RPMI8226 (cell line): ENCODE measurements at regions not wholly inside any gene's neighbourhood (a gene's known extent, or its start where the extent isn't known, plus 50 kb on each side); places are given as distances from the start of the nearest gene placed in this dataset.
"Not testable (repeated sequence)": the region's sequence is repeated elsewhere in the genome, so short reads cannot be mapped to it uniquely, and the experiment has no call there.

Experiments used
- DNase-seq: peaks from one replicate; pipeline ENCODE4 v3.0.0-alpha.2; 2015

- DNase-seq, result no peak
Measured at GRCh38 chr4:89491761-89492160, 184.2 kb upstream of the GPRIN3 start.

GRCh38 chr4:89489921-89490431, 182.4 kb upstream of the GPRIN3 start:
- DNase-seq, result not testable (repeated sequence)

- DNase-seq, result no peak
Measured at GRCh38 chr4:89489338-89489771, 181.8 kb upstream of the GPRIN3 start.

- DNase-seq, result no peak
Measured at GRCh38 chr4:89488736-89489135, 181.1 kb upstream of the GPRIN3 start.

GRCh38 chr4:89486673-89487072, 179.1 kb upstream of the GPRIN3 start:
- DNase-seq, result no peak

GRCh38 chr4:89486042-89486441, 178.4 kb upstream of the GPRIN3 start:
- no peak for DNase-seq

- no peak for DNase-seq
Measured at GRCh38 chr4:89483833-89484232, 176.2 kb upstream of the GPRIN3 start.

- no peak for DNase-seq
Measured at GRCh38 chr4:89482926-89483595, 175.5 kb upstream of the GPRIN3 start.

- peak; percentile 15 for DNase-seq
Measured at GRCh38 chr4:89482251-89482650, 174.7 kb upstream of the GPRIN3 start.

GRCh38 chr4:89469930-89470375, 162.4 kb upstream of the GPRIN3 start:
- DNase-seq, result no peak

- no peak for DNase-seq
Measured at GRCh38 chr4:89469516-89469915, 161.9 kb upstream of the GPRIN3 start.

GRCh38 chr4:89468602-89469001, 161.0 kb upstream of the GPRIN3 start:
- DNase-seq, result no peak

- DNase-seq, result no peak
Measured at GRCh38 chr4:89463341-89463740, 155.7 kb upstream of the GPRIN3 start.

- no peak for DNase-seq
Measured at GRCh38 chr4:89447543-89447942, 139.9 kb upstream of the GPRIN3 start.

- no peak for DNase-seq
Measured at GRCh38 chr4:89446193-89446592, 138.6 kb upstream of the GPRIN3 start.

- no peak for DNase-seq
Measured at GRCh38 chr4:89439533-89439932, 131.9 kb upstream of the GPRIN3 start.

GRCh38 chr4:89438102-89438831, 130.7 kb upstream of the GPRIN3 start:
- DNase-seq, result peak; percentile 61

- peak; percentile 50 for DNase-seq
Measured at GRCh38 chr4:89434364-89434988, 126.9 kb upstream of the GPRIN3 start.

- no peak for DNase-seq
Measured at GRCh38 chr4:89427782-89428181, 120.2 kb upstream of the GPRIN3 start.

- DNase-seq, result no peak
Measured at GRCh38 chr4:89425023-89425422, 117.4 kb upstream of the GPRIN3 start.

GRCh38 chr4:89422441-89422990, 114.9 kb upstream of the GPRIN3 start:
- DNase-seq, result no peak

GRCh38 chr4:89420507-89420906, 112.9 kb upstream of the GPRIN3 start:
- no peak for DNase-seq

GRCh38 chr4:89419111-89419695, 111.6 kb upstream of the GPRIN3 start:
- DNase-seq, result no peak
